Head of caudate nucleus (tissue), 42 donors: ENCODE measurements at regions not wholly inside any gene's neighbourhood (a gene's known extent, or its start where the extent isn't known, plus 50 kb on each side); places are given as distances from the start of the nearest gene placed in this dataset.
"Not testable (repeated sequence)": the region's sequence is repeated elsewhere in the genome, so short reads cannot be mapped to it uniquely, and the experiment has no call there.

Source experiments
- DNase-seq, 42 donors: peaks; one replicate each; pipeline versions ENCODE4 v3.0.0 to v3.0.0-alpha.2; 2020 to 2021; ENCODE audit warnings: mixed read lengths in 7 of 42
- intact Hi-C: fragments of 100-400 bp; cut with DNase I; formaldehyde crosslinking; loops from one replicate; pipeline ENCODE4 v1.15.0; 2022

- no peak for DNase-seq
- intact Hi-C loops, result loop anchor here (10.0 kb wide), 1 partner anchor 146 kb away; no protein-coding TSS in a partner anchor
Observed at GRCh38 chr14:87748558-87748957, 244.4 kb downstream of the GALC start.

DNA sequence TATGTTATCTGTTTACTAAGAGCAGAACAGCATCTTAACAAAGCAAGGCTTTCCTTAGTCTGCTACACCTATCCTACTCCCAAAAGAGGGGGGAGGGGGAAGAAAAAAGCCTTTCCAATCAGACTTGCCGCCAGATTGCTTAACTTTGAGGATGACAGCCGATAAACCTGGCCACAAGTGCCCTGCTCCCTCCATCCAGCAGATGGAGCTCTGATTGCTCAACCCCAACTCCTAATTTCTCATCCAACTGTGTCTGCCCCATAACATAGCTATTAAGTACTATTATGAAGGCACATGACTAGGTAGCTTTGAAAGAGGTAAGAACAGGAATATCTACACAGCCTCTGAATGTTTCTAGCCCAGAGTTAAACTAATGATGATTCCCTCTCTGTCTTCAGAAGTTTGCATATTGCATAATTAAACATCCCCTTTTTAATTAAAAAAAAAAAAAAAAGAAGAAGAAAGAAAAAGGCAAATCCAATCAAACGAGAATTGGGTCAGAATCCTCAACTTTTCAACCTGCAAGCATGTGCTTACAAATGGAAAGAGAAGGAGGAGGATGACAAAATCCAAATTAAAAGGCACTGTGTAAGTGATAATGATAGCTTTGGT, 247.4 kb downstream of the GALC start:
- intact Hi-C loops, result loop anchor here (10.0 kb wide), 1 partner anchor 149 kb away; no protein-coding TSS in a partner anchor
- peak in 20 of 42 donors; percentile 7 to 60 (median 22) for DNase-seq

DNA sequence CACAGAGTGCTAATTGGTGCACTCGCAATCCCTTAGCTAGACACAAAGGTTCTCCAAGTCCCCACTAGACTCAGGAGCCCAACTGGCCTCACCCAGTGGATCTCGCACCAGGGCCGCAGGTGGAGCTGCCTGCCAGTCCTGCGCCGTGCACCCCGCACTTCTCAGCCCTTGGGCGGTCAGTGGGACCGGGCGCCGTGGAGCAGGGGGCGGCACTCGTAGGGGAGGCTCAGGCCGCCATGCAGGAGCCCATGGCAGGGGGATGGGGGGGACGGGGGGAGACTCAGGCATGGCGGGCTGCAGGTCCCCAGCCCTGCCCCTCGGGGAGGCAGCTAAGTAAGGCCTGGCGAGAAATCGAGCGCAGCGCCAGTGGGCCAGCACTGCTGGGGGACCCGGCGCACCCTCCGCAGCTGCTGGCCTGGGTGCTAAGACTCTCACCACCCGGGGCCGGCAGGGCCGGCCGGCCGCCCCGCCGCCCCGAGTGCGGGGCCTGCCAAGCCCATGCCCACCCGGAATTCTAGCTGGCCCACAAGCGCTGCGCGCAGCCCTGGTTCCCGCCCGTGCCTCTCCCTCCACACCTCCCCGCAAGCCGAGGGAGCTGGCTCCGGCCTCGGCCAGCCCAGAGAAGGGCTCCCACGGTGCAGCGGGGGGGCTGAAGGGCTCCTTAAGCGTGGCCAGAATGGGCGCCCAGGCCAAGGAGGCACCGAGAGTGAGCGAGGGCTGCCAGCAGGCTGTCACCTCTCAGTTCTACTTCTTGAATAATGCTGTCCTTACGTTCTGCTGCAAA, 258.2 kb downstream of the GALC start:
- intact Hi-C loops, DNase-seq: not testable (repeated sequence)

GRCh38 chr14:87733115-87733514, 259.9 kb downstream of the GALC start:
- intact Hi-C loops, DNase-seq: not testable (repeated sequence)

- DNase-seq, result no peak
- intact Hi-C loops, result no loop called here
Observed at GRCh38 chr14:87732562-87732961, 260.4 kb downstream of the GALC start.

DNA sequence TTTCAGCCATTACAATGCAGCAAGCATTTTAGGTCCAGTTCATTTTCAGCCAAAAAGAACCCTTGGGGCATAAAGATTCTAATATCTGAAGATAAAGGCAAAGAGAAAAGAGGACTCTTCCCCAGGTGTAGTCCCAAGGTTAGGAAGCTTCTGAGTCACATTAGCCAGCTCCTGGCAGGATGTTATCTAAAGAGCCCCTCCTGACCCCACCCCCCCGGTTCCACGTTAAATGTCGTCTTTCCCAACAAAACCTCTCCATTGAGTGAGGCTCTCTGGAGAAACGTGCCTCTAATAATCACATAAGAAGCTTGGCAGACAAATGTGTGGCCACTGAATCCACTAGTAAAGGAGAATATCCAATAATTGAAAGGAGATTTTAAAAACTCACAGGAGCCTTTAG, 267.7 kb downstream of the GALC start:
- intact Hi-C loops, result no loop called here
- DNase-seq, result no peak

DNA sequence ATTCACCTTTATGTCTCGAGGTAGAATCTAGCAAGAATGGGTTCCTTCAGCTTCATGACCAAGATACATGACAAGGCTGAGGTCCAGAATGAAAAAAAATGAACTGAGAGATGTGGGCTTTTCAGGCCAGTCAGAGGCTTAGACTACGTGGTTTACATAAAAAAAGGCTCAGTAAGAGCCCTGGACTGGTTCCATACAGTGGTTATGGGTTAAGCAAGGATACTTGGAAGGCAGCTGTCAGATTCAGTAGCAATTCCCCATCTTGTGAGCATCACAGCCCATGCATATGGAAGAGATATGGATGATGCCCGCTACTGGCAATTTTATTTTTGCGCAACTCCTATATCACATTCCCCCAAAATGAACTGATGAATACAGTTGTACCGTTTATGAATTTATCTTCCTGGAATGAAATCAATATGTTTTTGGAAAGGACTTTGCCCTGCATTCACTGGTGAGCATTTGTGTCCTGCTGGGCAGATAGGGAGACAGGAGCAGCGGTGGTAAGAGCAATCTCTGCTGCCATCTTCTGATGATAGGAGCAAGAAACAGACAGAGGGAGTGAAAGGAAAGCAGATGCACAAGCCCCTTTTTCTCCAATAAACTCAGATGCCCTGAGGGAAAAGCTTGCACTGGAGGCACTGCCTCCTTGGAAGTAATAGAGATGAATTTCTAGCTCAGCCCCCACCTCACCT, 280.4 kb downstream of the GALC start:
- intact Hi-C loops, result no loop called here
- peak in 13 of 42 donors; percentile 7 to 38 (median 14) for DNase-seq

DNA sequence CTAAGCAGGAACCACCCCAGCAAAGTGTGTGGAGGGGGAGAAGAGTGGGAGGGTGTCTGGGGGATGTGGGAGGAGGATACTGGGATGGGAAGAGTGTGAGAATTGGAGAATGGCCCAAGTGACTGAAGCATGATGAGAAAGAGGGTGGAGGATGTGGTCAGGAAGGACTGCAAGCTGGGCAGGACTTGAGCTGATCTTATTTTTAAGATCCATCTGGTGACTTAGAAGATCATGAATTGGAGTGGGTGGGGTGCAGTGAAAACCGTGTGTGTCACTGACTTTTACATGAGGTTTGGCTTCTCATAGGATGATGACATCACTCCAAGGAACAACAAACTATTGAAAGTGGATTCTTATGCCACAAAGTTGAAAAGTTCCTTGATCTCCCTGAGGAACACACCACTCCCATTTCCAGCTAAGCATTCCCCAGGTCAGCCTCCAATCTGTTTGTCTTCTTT, 287.5 kb downstream of the GALC start:
- intact Hi-C loops, result no loop called here
- DNase-seq, result no peak

- no peak for DNase-seq
- intact Hi-C loops, result no loop called here
Observed at GRCh38 chr14:87698481-87698880, 294.5 kb downstream of the GALC start.

- DNase-seq, result no peak
- intact Hi-C loops, result no loop called here
Observed at GRCh38 chr14:87696485-87696884, 296.5 kb downstream of the GALC start.

GRCh38 chr14:87691042-87691881, 301.7 kb downstream of the GALC start:
- no peak for DNase-seq

GRCh38 chr14:87690076-87690613, 302.8 kb downstream of the GALC start:
- intact Hi-C loops, result no loop called here
- DNase-seq, result no peak

More at GRCh38 chr14:87691042-87691881, 301.7 kb downstream of the GALC start:
- intact Hi-C loops, result no loop called here

- intact Hi-C loops, result no loop called here
Observed at GRCh38 chr14:87688524-87688923, 304.5 kb downstream of the GALC start.

DNA sequence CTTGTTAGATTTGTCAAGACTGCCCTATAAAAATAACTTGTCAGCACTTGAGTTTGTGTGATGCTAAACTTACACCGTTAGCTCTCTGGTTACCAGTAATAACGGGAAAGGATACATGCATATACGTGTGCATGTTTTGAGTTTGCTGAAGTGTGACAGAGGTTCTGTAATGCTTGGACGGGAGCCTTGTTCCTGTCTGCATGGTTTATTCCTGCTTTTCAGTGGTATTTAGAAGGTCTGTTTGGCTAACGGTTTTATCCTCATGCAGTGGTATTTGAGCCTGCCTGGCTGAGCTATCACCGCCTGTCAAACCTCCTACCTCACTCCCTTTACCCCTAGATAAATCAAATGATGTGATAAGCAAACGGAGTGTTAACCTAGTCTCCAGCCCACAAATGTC, 305.6 kb downstream of the GALC start:
- intact Hi-C loops, result no loop called here
- no peak for DNase-seq

More at GRCh38 chr14:87688524-87688923, 304.5 kb downstream of the GALC start:
- no peak for DNase-seq

- no peak for DNase-seq
- intact Hi-C loops, result no loop called here
Observed at GRCh38 chr14:87686746-87687145, 306.2 kb downstream of the GALC start.

DNA sequence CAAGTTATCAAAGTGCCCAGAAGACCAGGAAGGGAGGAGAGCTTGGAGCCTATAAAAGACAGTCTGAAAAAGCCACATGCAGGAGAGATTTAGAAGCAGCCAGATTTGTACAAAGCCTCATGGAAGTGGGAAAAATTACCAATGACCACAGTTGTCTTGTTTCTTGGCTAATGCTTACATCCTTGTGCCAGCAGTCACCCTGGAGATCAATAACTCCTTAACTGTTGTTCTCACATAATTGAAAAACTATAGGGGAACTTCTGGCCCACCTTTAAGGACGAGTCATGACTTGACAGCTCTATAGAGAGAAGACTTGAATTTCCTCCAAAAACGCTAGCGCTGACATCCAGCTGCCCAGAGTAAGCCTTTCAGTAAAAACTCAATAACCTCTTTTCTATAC, 313.1 kb downstream of the GALC start:
- DNase-seq, result no peak
- intact Hi-C loops, result no loop called here

DNA sequence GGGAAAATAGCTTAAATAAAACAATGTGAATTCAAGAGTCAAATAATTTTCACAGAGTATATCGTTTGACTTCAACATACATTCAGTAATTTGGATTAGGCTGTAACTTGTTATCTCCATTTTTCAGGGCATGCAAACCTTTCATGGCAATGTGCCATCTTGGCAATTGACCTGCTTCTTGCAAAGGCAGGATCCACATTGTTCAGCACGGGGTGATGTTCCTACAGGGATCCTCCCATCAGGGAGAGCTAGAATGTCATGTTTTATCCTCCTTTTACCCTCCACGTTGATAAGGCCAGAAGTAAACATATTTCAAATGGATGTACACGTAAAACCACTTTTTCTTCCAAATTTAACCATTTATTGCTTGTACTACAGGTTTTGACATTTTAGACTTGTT, 314.4 kb downstream of the GALC start:
- no peak for DNase-seq
- intact Hi-C loops, result no loop called here

DNA sequence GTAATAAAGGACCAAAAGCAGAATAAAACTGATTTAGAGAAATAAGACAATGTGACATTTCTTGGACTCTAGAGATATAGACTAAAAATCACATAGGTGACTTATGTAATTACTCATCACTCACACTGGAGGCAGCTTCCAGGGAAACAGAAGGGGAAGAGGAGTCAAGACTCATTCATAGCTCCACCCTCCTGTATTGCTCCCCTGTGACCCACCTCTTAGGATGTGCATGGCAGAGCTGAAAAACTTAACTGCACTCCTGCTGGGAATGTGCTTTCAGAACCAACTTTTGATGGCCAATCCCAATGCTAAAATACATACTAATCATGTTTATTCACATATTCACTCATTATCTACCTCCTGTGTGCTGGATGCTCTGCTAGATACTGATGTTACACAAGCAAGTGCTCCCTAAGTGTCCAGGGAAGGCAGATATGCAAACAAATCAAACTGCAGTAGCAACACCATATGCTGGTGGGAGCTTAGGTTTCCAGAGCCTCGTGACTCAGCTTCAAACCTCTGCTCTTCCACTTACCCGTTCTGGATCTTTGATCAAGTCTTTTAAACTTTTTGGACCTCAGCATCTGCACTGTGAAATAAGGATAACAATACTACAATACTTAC, 316.1 kb downstream of the GALC start:
- intact Hi-C loops, result no loop called here
- DNase-seq, result no peak
